ENCODE measurements at regions not wholly inside any gene's neighbourhood (a gene's known extent, or its start where the extent isn't known, plus 50 kb on each side); places are given as distances from the start of the nearest gene placed in this dataset.
"Not testable (repeated sequence)": the region's sequence is repeated elsewhere in the genome, so short reads cannot be mapped to it uniquely, and the experiment has no call there.

DNA sequence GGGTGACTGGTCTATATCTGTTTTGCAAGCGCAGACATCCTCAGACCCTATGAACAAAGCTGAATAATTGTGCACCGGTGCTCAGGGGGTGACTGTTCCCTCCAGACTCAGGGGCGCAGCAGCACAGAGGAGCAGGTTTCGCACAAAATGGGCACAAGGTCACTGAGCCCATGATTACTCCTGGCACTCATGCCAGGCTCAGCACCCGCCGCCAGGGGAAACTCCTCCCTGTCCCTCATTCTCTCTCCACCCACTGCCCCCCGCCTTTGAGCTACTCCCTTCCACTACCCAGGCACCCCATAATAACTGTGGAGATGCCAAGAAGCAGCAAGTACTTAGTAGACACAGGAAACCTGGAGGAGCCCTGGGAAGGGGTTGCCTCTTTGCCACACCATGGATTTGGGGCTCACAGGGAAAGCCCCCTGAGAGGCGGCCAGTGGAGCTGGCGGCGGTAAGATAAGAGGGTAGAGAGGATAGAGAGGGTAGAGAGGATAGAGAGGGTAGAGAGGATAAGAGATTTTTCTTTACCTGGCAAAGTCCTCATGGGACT is 198.8 kb downstream of the CTTN start:
- TF ChIP-seq EZH2phosphoT487 (IDR thresholded peaks at IDR 0.05; ENCODE audit: low read depth, severe bottlenecking, unreplicated experiment) = no peak
- TF ChIP-seq, protein P1, sequence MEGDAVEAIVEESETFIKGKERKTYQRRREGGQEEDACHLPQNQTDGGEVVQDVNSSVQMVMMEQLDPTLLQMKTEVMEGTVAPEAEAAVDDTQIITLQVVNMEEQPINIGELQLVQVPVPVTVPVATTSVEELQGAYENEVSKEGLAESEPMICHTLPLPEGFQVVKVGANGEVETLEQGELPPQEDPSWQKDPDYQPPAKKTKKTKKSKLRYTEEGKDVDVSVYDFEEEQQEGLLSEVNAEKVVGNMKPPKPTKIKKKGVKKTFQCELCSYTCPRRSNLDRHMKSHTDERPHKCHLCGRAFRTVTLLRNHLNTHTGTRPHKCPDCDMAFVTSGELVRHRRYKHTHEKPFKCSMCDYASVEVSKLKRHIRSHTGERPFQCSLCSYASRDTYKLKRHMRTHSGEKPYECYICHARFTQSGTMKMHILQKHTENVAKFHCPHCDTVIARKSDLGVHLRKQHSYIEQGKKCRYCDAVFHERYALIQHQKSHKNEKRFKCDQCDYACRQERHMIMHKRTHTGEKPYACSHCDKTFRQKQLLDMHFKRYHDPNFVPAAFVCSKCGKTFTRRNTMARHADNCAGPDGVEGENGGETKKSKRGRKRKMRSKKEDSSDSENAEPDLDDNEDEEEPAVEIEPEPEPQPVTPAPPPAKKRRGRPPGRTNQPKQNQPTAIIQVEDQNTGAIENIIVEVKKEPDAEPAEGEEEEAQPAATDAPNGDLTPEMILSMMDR (IDR thresholded peaks at IDR 0.05; ENCODE audit: poor library complexity) = no peak
- TF ChIP-seq EZH2 (IDR thresholded peaks at IDR 0.05; ENCODE audit: borderline replicate concordance) = no peak
- H3K4me3 ChIP-seq = no peak overlapping the region
- no peaks in the 10 kb centered on the region for H3K36me3 ChIP-seq (replicated peaks; ENCODE audit: insufficient read depth, low read depth)
- H3K27me3 ChIP-seq = no peaks in the 10 kb centered on the region
- no peak for DNase-seq (ENCODE audit: low spot score)
- H3K9me3 ChIP-seq (ENCODE audit: low read depth) = no peaks in the 10 kb centered on the region
- H3K27ac ChIP-seq = no peak overlapping the region
- no peak overlapping the region for H2AFZ ChIP-seq
- H4K20me1 ChIP-seq (ENCODE audit: insufficient read depth, poor library complexity, severe bottlenecking) = no peaks in the 10 kb centered on the region
- H3K4me1 ChIP-seq (ENCODE audit: insufficient read depth) = no peaks in the 10 kb centered on the region
- H3K79me2 ChIP-seq = no peaks in the 10 kb centered on the region
- no peaks in the 10 kb centered on the region for H3K9me2 ChIP-seq (replicated peaks; ENCODE audit: insufficient read depth)
- 98% methylated on average over 10 of the region's 10 CpGs for WGBS (ENCODE audit: low lambda C conversion rate, missing lambda C conversion rate)
- no peak overlapping the region for H3K4me2 ChIP-seq

DNA sequence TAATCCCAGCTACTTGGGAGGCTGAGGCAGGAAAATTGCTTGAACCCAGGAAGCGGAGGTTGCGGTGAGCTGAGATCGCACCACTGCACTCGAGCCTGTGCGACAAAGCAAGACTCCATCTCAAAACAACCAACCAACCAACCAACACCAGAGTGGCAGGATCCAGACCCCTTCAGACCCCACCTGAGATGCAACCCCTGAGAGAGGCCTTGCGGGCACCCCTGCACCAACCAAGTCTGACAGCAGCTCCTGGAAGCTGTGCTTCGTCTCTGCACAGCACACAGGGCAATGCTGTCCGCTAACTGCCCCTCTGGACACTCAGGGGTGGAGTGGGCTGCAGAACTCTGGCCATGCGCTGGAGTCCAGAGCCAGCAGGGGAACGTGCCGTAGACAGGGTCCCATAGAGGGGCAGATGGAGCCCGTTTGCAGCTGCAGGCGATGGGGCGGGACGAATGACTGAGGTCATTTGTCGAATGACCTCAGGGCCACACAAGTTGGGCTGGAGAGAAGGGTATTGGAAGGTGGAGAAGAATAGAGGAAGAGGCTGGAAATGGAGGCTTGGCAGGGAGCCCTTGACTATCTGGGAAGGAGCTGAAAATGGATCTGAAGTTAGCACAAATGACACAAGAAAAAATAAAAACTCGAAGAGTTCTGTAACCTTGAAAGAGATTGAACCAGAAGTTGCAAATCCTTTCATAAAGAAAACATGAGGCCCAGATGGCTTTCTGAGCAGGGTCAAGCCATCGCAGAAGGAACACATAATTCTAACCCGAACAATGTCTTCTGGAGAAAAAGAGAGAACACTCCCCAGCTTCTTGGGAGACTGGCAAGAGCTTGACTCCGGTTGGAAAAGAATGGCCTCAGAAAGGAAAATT is 199.7 kb downstream of the CTTN start:
- no peak for DNase-seq (ENCODE audit: low spot score)
- Histone ChIP-seq H2AFZ (no peak overlapping the region), H3K4me1 (ENCODE audit: insufficient read depth) (no peaks in the 10 kb centered on the region), H3K4me2 (no peak overlapping the region), H3K9me2 (replicated peaks; ENCODE audit: insufficient read depth) (no peaks in the 10 kb centered on the region), H3K27ac (no peak overlapping the region), H3K9me3 (ENCODE audit: low read depth) (no peaks in the 10 kb centered on the region), H3K79me2 (no peaks in the 10 kb centered on the region), H3K4me3 (no peak overlapping the region), H3K27me3 (no peaks in the 10 kb centered on the region), H4K20me1 (ENCODE audit: insufficient read depth, poor library complexity, severe bottlenecking) (no peaks in the 10 kb centered on the region), H3K36me3 (replicated peaks; ENCODE audit: insufficient read depth, low read depth) (no peaks in the 10 kb centered on the region)
- WGBS (ENCODE audit: low lambda C conversion rate, missing lambda C conversion rate) = 94% methylated on average over 20 of the region's 20 CpGs
- no peak for TF ChIP-seq EZH2 (IDR thresholded peaks at IDR 0.05; ENCODE audit: borderline replicate concordance)
- TF ChIP-seq EZH2phosphoT487 (IDR thresholded peaks at IDR 0.05; ENCODE audit: low read depth, severe bottlenecking, unreplicated experiment) = no peak
- TF ChIP-seq, protein P1 (IDR thresholded peaks at IDR 0.05; ENCODE audit: poor library complexity) = no peak

DNA sequence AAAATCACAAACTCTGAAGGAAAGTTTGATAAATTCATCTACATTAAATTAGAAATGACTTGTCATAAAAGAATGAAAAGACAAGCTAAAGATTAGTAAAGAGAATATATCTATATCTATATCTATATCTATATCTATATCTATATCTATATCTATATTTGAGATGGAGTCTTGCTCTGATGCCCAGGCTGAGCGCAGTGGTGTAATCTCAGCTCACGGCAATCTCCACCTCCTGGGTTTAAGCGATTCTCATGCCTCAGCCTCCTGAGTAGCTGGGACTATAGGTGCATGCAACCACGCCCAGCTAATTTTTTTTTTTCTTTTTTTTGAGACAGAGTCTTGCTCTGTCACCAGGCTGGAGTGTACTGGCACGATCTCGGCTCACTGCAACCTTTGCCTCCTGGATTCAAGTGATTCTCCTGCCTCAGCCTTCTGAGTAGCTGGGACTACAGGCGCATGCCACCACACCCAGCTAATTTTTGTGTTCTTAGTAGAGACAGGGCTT is 202.6 kb downstream of the CTTN start:
- H3K9me3 ChIP-seq (ENCODE audit: low read depth); H3K4me1 ChIP-seq (ENCODE audit: insufficient read depth); H3K27me3 ChIP-seq; H3K4me2 ChIP-seq; H3K27ac ChIP-seq; H3K79me2 ChIP-seq; DNase-seq (ENCODE audit: low spot score); H3K36me3 ChIP-seq (replicated peaks; ENCODE audit: insufficient read depth, low read depth); H4K20me1 ChIP-seq (ENCODE audit: insufficient read depth, poor library complexity, severe bottlenecking); H2AFZ ChIP-seq; H3K4me3 ChIP-seq; H3K9me2 ChIP-seq (replicated peaks; ENCODE audit: insufficient read depth): not testable (repeated sequence)
- WGBS (ENCODE audit: low lambda C conversion rate, missing lambda C conversion rate) = 90% methylated on average over 7 of the region's 7 CpGs

DNA sequence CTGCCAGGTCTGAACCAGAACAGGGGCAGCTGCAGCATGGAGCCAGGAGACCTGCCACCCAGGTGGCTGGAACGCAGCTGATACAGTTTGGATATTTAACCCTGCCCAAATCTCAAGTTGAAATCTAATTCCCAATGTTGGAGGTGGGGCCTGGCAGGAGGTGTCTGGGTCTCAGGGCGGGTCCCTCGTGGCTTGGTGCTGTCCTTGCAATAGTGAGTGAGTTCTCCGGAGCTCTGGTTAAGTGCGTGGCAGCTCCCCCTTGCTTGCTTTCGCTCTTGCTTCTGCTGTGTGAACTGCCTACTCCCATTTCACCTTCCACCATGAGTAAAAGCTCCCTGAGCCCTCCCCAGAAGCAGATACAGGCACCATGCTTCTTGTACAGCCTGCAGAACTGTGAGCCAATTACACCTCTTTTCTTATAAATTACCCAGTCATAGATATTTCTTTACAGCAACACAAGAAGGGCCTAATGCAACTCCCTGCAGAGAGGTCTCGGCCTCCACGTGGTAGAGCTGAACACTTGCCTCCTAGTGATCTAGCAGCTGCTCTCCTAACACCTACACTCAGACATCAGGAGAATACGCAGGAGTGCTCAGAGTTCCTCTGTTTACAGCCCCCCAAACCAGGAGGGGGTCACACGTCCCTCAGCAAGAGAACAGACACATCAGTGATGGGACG is 203.7 kb downstream of the CTTN start:
- Histone ChIP-seq H3K4me2 (no peak overlapping the region), H3K4me1 (ENCODE audit: insufficient read depth) (no peaks in the 10 kb centered on the region), H4K20me1 (ENCODE audit: insufficient read depth, poor library complexity, severe bottlenecking) (no peaks in the 10 kb centered on the region), H3K9me3 (ENCODE audit: low read depth) (no peaks in the 10 kb centered on the region), H2AFZ (no peak overlapping the region), H3K9me2 (replicated peaks; ENCODE audit: insufficient read depth) (no peaks in the 10 kb centered on the region), H3K36me3 (replicated peaks; ENCODE audit: insufficient read depth, low read depth) (no peaks in the 10 kb centered on the region), H3K27ac (no peak overlapping the region), H3K27me3 (no peaks in the 10 kb centered on the region), H3K4me3 (no peak overlapping the region), H3K79me2 (no peaks in the 10 kb centered on the region)
- TF ChIP-seq, protein P1 (IDR thresholded peaks at IDR 0.05; ENCODE audit: poor library complexity) = no peak
- TF ChIP-seq EZH2 (IDR thresholded peaks at IDR 0.05; ENCODE audit: borderline replicate concordance) (no peak), EZH2phosphoT487 (IDR thresholded peaks at IDR 0.05; ENCODE audit: low read depth, severe bottlenecking, unreplicated experiment) (no peak)
- 88% methylated on average over 11 of the region's 11 CpGs for WGBS (ENCODE audit: low lambda C conversion rate, missing lambda C conversion rate)
- DNase-seq (ENCODE audit: low spot score) = no peak
